ENCODE measurements at regions not wholly inside any gene's neighbourhood (a gene's known extent, or its start where the extent isn't known, plus 50 kb on each side); places are given as distances from the start of the nearest gene placed in this dataset.

DNA sequence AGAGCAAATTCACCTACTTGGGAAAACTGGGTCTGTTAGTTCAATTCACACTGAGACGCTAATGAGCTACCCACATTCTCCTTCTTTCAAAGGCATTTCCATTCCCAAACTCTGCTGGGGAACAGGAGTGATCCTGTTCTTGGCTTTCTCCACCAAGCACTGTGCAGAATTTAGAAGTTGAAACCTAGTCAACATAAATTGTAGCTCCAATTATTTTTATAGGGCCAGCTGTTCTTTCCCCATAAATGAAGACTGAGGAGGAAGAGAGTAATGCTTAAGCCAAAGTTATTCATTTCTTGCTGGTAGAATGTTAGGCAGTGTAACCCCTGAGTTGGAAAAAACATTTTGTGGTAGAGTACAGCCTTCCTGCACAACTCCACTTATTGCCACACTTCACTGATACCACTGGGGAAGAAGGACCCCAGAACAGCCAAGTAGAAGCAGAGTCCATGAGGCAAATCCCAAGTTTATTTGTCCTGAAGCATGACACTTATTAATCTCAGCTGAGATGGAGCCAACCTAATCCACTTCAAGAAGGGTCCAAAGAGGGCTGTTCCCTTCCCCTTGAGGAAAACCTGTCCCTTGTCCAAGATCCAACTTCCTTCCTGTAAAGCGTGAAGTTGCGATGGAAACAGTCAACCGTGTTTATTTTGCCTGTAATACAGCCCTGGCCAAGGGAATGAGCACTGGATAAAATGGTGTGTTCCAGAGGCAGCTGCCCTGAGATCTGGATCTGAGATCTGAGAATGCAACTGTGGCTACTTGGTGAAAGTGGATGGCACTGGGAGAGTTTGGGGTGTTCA, 151.8 kb downstream of the TBX5 start:
- no peak for DNase-seq

DNA sequence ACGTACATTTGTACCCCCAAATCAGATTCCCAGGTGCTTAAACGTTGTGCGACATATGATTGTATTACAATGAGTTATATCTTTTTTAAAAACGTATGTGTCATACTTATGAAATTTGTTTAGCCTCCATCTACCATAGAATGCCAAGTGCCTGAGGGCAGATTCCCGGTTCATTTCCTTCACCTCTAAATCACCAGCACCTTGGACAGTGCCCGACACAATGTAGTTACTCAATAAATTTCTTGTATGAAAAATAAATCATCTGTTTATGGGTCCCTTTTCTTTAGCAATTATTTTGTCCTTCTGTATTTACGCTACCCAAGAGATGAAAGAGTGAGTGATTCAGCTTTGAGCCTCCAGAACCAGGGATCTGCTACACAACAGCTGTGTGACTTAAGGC, 157.4 kb downstream of the TBX5 start:
- DNase-seq: no peak

DNA sequence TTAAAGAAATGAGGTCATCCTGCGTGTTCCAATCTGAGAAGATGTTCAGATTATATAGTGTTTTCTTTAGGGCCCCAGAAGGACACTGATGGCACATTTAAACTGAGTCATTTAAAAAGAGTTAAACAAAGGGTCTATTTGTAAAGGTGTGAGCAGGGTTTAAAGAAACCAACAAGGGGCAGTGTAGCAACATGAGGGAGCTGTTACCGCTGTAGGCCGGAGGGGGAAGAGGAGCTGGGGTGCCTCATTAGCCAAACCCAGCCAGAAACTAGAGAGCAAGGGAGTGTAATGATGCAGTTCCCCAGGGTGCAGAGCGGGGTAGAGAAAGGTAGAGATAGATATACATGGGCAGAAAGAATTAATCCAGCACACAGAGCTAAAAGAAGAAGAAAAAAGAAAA, 160.4 kb downstream of the TBX5 start:
- DNase-seq: no peak

DNA sequence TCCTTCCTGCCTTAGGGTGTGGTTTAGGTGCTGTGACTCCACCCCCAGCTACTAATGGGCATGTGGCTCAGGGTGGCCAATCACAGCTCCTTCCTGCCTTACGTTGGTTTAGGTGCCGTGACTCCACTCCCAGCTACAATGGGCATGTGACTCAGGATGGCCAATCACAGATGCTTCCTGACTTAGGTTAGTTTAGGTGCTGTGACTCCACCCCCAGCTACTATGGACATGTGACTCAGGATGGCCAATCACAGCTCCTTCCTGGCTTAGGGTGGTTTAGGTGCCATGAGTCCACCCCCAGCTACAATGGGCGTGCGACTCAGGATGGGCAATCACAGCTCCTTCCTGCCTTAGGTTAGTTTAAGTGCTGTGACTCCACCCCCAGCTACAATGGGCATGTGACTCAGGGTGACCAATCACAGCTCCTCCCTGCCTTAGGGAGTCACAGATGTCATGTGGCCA, 163.9 kb downstream of the TBX5 start:
- DNase-seq: no peak

DNA sequence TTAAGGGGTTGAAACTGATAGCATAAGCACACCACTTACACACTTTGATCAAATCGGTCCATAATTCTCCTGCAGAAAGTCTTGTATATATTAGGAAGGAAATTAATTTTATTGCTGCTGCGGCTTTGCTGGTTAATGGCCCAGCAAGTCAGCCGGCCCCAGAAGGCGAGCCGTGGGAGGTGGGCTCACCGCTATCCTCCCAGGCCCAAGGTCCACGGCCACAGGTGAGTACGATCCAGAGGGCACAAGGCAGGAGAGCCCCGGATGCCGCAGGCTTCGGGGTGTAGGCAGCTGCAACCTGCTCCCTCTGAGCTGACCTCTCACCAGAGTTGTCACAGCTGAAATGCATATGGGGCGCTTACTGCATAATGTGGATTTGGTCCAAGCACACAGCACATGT, 165.7 kb downstream of the TBX5 start:
- no peak for DNase-seq

DNA sequence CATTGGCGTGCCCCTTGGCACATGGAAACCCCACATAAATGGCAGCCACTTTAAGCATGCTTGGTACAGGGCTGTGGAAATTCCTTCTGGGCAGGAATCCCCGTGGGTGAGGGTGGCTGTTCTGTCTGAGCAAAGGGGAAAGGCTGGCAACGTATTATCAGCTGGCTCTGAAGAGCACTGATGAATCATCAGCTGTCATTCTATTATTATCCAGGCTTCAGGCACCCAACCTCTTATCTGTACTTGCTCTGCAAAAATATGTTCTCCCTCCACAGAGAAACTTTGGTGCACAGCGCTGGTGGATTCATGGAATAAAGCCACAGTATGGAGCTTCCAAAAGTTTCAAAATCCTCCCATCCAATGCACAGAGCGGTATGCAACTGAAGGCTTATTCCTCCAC, 167.1 kb downstream of the TBX5 start:
- DNase-seq: no peak

DNA sequence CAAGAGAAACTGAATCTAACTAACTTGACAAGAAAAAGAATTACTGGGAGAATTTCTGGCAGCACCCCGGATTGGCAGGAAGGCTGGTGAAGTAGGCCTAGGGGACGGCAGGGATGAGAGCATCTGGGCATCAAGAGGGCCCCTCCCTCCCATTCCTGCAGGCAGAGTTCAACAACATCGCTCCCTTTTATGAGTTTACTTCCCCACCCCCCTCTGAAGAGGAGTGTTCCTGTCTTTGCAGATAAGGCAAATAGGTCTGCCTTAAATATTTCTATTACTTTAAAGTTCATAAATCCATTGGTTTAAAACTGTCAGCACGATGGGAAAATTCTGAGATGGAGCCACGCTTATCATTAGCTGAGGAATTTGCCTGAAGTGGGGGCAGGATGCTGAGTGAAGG, 168.7 kb downstream of the TBX5 start:
- DNase-seq: no peak

DNA sequence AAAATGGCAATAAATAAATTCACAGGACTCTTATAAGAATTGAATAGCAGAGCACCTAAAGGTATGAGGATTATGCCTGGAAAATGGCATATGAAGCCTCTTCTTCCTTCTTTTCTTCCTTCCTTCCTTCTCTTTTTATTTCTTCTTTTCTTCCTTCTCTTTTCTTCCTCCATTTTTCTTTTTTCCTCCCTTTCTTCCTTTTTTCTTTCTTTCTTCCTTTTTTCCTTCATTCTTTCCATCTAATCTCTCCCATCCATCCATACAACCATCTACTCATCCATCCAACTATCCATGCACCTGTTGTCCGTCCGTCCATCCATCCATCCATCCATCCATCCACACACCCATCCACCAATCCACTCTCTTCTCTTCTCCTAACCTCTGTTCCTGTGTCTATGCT, 173.8 kb downstream of the TBX5 start:
- no peak for DNase-seq

DNA sequence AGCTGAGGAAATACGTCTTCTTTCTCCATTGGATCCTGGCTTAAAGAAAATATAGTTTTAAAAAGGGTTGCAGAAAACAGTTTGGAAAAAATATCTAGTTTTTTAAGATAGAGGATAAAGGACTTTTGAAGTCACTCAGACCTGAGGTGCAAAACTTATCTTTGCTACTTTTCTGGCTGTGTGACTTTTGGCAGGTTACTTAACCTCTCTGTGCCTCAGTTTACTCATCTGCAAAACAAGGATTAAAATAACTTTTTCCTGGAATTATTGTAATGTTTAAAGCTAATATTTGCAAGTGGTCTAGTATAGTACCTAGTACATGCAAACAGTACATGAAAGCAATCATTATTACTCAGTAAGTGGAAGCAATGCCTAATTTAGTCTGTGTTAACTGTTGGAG, 176.8 kb downstream of the TBX5 start:
- no peak for DNase-seq

DNA sequence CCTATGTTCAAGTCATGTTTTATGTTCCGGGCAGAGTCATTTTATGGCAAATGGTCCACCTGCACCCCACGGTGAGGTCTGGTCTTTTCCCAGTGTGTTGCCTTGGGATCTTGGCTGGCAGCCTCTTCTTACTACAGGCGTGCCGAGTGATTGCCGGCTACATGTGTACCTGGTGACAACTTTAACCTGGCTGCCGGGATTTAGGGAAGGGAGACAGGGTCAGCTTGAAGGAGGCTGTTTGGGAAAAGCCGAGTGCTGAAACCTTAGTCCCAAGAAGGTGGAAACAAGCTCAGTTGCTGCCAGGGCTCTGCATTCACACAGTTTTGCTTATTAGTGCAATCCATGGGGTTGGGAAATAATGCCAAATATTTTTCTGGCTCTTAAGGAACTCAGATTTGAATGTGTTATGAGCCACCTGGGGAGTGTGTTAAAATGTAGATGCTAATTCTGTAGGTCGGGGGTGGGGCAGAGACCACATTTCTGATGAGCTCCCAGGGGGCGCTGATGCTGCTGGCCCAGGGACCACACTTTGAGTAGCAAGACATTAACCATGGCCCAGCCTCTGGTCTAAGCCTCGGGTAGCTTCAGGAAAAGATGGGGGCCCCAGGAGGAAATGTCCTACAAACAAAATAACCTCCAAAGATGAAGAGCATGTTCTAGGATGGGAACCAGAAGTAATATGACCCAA, 179.6 kb downstream of the TBX5 start:
- no peak for DNase-seq

DNA sequence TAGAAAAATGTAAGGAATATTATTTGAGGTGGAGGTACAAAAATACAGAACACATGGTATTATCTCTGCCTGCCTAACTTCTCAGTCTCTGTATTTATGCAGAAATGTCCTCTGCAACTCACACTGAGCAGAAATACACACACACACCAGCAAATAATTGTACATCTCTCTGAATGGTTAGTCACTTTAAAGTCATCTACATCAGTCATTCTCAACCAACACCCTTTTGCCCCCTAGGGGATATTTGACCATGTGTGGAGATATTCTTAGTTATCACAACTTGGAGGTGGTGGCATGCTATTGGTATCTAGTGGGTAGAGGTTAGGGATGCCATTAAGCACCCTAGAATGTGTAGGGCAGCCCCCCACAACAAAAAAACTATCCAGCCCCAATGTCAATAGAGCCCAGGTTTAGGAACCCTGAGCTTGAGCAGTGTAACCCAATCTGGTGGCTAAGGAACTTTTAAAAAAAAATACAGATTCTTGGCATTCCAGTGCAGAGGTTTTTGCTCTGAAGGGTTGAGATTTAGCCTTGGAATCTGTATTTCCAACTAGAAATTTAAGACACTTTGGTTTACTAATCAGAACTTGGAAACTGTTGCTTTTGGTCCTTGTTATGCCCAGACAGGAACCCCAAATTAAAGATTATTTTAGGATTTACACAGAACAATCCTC, 183.8 kb downstream of the TBX5 start:
- no peak for DNase-seq

DNA sequence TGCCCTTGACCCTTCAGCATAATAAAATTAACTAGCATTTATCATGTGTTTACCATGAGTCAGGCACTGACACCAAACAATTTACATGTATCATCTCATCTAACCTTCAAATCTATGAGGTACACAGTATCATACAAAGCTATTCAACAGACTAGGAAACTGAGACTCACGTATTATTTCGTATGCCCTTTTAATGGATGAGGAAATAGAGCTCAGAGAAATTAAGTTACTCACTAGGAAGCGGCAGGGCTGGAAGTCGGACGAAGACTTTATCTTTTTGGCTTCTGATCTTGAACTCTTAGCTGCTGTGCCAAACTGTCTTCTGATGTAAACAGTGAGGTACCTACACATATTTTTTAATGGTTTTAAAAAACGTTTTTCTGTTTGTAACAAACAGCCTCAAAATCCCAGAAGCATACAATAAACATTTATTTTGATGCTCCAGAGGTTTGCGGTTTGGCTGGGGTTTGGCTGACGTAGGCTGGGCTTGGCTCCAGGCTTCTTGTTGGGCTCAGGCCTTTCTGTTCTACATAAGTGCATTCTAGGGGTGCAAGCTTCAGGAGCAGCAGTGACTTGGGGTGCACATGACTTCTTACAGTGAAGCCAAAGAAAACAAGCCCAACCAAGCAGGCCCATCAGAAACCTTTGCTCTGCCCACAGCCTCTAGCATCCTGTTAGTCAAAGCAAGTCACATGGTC, 184.7 kb downstream of the TBX5 start:
- DNase-seq: no peak

DNA sequence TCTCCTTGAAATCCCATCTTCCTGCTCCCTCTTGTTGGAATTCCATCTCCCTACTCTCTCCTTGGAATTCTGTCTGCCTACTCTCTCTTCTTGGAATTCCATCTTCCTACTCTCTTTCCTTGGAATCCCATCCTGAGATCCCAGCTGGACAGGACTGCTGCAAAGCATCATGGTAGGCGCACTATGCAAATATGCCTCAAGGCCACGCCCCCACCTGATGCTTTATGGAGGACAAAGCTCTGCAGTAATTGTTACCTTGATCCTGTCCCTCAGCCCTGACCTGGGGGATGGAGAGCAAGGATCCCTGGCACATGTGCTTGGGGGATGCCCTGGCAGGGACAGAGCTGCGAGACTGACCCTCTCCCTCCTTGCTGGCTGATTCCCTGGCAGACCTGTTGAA, 185.6 kb downstream of the TBX5 start:
- no peak for DNase-seq

DNA sequence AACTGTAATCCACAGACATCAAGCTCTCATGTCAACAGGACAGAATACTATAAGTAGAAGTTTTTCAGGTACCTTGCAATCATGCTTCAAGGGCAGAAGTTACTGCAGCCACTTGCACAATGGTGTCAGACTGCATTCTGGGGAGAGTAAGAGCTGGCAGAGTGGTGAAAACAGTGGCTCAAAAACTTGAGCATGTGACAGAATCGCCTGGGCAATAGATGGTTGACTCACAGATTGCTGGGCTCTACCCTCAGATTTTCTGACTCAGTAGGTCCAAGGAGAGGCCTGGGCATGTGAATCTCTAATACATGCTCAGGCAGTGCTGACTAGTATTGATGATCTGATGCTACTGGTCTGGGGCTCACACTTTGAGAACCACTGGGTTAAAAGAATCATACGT, 187.8 kb downstream of the TBX5 start:
- DNase-seq: no peak

DNA sequence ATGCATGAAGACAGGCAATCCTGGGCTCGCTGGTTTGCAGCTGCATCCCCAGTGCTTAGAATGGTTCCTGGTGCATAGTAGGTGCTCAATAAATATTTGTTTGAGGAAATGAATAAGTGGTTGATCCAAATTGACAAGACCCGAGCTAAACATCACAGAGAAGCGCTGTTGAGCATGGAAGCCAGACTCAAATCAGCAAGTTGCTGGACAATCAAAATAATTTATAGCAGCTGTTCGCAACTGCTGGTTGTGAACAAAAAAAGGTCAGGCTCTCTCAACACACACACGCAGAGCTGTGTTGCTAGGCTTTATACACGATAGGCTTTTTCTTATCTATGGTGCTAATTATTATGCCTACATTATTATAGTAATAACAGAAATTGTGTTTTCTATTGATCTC, 190.2 kb downstream of the TBX5 start:
- no peak for DNase-seq

DNA sequence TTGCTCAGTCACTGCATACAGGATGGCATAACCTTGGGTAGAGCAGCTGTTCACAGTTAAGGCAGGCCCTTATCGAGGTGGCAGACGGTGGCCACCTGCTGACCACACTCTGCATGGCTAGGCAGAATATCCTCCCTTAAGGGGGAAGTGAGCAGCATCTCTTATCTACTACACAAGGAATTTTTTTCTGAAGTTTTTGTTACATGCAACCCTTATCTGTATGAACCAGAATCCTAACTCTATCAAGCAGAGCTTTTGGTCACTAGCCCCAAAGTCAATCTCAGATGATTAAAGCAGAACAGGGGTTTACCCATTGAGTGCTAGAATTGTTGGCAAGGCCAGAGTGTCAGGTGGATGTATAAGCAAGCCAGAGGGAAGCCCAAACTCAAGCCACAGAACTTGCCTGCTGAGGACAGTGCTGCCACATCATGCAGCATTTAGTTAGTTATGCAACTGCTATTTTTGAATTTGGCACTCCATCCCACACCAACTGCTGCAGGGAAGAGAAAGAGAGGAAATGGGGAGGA, 192.8 kb downstream of the TBX5 start:
- no peak for DNase-seq

DNA sequence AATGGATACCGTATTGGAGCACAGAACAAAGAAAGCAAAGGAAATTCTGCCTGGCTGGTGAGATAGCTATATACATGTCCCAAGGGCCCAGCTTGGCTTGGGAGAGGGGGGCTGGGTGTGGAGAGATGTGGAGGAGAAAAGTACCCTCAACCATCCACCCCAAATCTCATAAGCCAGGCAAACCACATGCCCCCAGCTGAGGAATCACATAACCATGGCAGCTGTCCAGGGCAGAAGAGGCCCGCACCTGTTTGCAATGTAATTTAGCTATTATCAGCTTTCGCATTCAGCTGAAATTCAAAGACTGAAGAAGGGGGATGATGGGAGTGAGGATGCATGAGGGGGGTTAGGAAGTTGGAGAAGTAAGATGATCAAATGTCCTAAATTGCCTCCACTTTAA, 196.1 kb downstream of the TBX5 start:
- no peak for DNase-seq

DNA sequence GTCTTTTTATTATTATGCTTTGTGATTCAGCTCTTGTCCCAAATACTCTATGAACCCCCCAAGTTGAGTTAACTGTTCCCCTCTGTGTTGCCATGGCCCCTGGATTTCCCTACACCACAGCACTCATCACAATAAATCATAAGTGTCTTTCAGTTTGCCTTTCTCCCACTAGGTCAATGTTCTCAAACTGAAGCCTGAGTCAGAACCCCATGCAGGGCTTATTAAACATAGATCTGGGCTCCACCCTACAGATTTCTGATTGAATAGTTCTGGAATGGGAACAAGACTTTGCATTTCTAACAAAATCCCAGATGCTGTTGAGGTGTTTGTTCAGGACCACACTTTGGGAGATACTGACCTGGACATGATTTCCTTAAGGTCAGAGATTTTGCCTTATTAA, 199.4 kb downstream of the TBX5 start:
- no peak for DNase-seq

DNA sequence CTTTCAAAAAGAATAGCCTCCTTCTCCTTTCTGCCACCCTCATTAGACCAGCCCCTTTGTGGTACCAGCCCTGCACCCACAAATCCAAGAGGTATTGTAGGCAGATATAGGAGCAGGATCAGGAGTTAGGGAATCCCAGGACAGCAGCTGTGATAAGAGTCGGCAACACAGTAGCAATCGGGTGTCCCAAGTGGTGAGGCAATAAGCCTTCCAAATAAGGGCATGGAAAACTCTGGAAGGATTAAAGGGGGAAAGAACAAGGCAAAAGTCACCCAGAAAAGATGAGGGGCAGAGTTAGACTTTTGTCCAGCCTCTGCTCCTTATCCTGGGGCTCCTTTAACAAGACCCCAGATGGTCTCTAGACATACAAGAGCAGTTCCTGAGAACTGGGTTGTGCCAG, 204.2 kb downstream of the TBX5 start:
- DNase-seq: no peak

DNA sequence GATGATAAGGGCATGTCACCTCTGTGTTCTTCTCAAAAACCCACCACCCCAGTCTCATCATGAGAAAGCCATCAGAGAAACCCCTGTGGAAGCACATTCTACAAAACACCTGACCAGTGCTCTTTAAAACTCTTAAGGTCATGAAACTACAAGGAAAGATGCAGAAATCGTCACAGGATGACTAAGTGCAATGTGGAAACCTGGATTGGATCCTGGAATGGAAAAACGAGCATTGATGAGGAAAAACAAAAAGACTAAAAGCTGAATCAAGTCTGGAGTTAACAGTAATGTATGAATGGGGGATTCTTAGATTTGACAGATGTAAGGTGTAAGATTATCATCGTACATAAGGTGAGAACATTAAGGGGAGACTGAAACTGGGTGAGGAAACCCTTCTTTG, 211.0 kb downstream of the TBX5 start:
- no peak for DNase-seq

DNA sequence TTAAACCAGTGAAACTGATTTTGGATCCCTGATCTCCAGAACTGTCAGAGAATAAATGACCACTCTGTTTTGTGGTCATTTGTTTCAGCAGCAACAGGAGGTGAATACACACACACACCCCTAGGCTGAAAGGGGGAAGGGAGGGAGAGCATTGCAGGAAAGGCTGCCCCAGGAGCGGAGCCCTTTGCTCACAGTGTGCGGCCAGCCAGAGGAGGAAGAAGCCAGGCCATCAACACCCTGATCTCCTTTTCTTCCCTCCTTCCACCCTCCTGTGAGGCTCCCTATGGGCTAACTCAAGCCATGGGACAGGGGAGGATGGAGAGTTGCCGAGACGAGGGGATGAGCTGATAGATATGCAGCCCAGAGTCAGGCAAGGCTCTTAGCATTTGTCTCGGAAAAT, 211.9 kb downstream of the TBX5 start:
- DNase-seq: no peak

DNA sequence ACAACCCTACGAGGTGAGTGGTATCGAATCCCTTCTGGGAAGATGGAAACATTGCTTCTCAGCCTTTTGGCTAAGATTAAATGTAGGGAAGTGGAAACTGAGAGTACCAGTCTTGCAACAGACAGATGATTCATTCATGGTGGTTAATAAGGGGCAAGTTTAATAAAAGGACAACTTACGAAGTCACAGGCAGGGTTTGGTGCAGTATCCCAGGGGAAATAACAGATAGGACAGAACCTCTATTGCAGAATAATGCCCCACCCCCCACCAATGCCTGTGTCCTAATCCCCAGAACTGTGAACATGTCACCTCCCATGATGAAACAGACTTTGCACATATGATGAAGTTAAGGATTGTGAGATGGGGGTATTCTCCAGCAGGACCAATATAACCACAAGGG, 212.5 kb downstream of the TBX5 start:
- peak; percentile 3 for DNase-seq

DNA sequence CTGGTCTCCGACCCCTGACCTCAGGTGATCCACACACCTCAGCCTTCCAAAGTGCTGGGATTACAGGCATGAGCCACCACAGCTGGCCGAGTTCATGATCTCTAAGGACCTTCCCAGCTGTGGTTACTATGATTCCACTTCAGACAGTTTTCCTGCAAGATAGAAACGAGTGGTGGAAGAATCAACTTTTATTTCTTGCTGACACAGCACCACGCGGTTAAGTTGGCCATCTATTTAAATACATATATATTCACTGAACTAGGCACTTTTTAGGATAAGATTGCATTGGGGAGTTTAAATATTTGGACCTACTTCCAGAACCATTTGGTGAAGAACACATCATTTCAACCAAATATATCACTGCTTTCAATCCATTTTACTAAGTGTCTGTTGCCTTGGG, 213.4 kb downstream of the TBX5 start:
- DNase-seq: no peak

Measured in suppressor macrophage treated with lipopolysaccharide for 4 hours (primary cell).